ENCODE measurements at regions not wholly inside any gene's neighbourhood (a gene's known extent, or its start where the extent isn't known, plus 50 kb on each side); places are given as distances from the start of the nearest gene placed in this dataset.

- DNase-seq (ENCODE audit: low spot score), result no peak
Observed at GRCh38 chrY:12981074-12981473, 76.4 kb downstream of the DDX3Y start.

GRCh38 chrY:12982249-12982829 is 77.7 kb downstream of the DDX3Y start:
- Histone ChIP-seq H3K4me1 (ENCODE audit: insufficient read depth, low read length, poor library complexity, severe bottlenecking) (no peaks in the 10 kb centered on the region), H4K20me1 (ENCODE audit: insufficient read depth, low read length) (no peaks in the 10 kb centered on the region), H3K79me2 (ENCODE audit: insufficient read depth, low read depth, low read length) (no peaks in the 10 kb centered on the region), H3K9me3 (ENCODE audit: low read length) (no peaks in the 10 kb centered on the region), H3K4me2 (ENCODE audit: low read length) (no peak overlapping the region), H3K27ac (ENCODE audit: low read depth, low read length, poor library complexity, severe bottlenecking) (no peak overlapping the region), H3K4me3 (ENCODE audit: low read depth, low read length, poor library complexity, severe bottlenecking) (no peak overlapping the region), H3K36me3 (ENCODE audit: insufficient read depth, low read length) (no peaks in the 10 kb centered on the region), H3K9me2 (ENCODE audit: insufficient read depth, low read length) (no peaks in the 10 kb centered on the region), H2AFZ (ENCODE audit: low read length) (no peak overlapping the region)
- TF ChIP-seq CTCF (conservative IDR thresholded peaks at IDR 0.05; ENCODE audit: low read length) (no peak), EZH2phosphoT487 (IDR thresholded peaks at IDR 0.05; ENCODE audit: borderline replicate concordance, low read depth, low read length) (no peak)
- ChIA-PET CTCF (ENCODE audit: unreplicated experiment) (no interaction called here), POLR2A (no interaction called here)
- DNase-seq (ENCODE audit: low spot score), result no peak
- no TSS peak for BruUV-seq (replicated peaks)
- intact Hi-C loops (cut with micrococcal nuclease; ENCODE audit: unreplicated experiment), result no loop called here

More at GRCh38 chrY:12981074-12981473, 76.4 kb downstream of the DDX3Y start:
- Histone ChIP-seq H3K4me3 (ENCODE audit: low read depth, low read length, poor library complexity, severe bottlenecking) (no peak overlapping the region), H3K36me3 (ENCODE audit: insufficient read depth, low read length) (no peaks in the 10 kb centered on the region), H3K9me2 (ENCODE audit: insufficient read depth, low read length) (no peaks in the 10 kb centered on the region), H3K27ac (ENCODE audit: low read depth, low read length, poor library complexity, severe bottlenecking) (no peak overlapping the region), H3K4me1 (ENCODE audit: insufficient read depth, low read length, poor library complexity, severe bottlenecking) (no peaks in the 10 kb centered on the region), H2AFZ (ENCODE audit: low read length) (no peak overlapping the region), H3K9me3 (ENCODE audit: low read length) (no peaks in the 10 kb centered on the region), H4K20me1 (ENCODE audit: insufficient read depth, low read length) (no peaks in the 10 kb centered on the region), H3K4me2 (ENCODE audit: low read length) (no peak overlapping the region), H3K79me2 (ENCODE audit: insufficient read depth, low read depth, low read length) (no peaks in the 10 kb centered on the region)
- no TSS peak for BruUV-seq (replicated peaks)
- ChIA-PET POLR2A (interaction anchor here (0.6 kb wide), 1 partner anchor 1699 kb away, joined by 3 read pairs; no protein-coding TSS in a partner anchor), CTCF (ENCODE audit: unreplicated experiment) (no interaction called here)
- intact Hi-C loops (cut with micrococcal nuclease; ENCODE audit: unreplicated experiment), result no loop called here
- TF ChIP-seq EZH2phosphoT487 (IDR thresholded peaks at IDR 0.05; ENCODE audit: borderline replicate concordance, low read depth, low read length), result no peak
- TF ChIP-seq CTCF (conservative IDR thresholded peaks at IDR 0.05; ENCODE audit: low read length), result no peak

- H2AFZ ChIP-seq (ENCODE audit: low read length), result no peak overlapping the region
- no peak overlapping the region for H3K4me3 ChIP-seq (ENCODE audit: low read depth, low read length, poor library complexity, severe bottlenecking)
- intact Hi-C loops (cut with micrococcal nuclease; ENCODE audit: unreplicated experiment), result no loop called here
- DNase-seq (ENCODE audit: low spot score), result no peak
- no peaks in the 10 kb centered on the region for H3K36me3 ChIP-seq (ENCODE audit: insufficient read depth, low read length)
- no peaks in the 10 kb centered on the region for H3K79me2 ChIP-seq (ENCODE audit: insufficient read depth, low read depth, low read length)
- TF ChIP-seq CTCF (conservative IDR thresholded peaks at IDR 0.05; ENCODE audit: low read length), result no peak
- no peak for TF ChIP-seq EZH2phosphoT487 (IDR thresholded peaks at IDR 0.05; ENCODE audit: borderline replicate concordance, low read depth, low read length)
- CTCF ChIA-PET (ENCODE audit: unreplicated experiment), result no interaction called here
- H3K4me1 ChIP-seq (ENCODE audit: insufficient read depth, low read length, poor library complexity, severe bottlenecking), result no peaks in the 10 kb centered on the region
- no peak overlapping the region for H3K27ac ChIP-seq (ENCODE audit: low read depth, low read length, poor library complexity, severe bottlenecking)
- no peaks in the 10 kb centered on the region for H3K9me2 ChIP-seq (ENCODE audit: insufficient read depth, low read length)
- BruUV-seq (replicated peaks), result no TSS peak
- H3K9me3 ChIP-seq (ENCODE audit: low read length), result no peaks in the 10 kb centered on the region
- H3K4me2 ChIP-seq (ENCODE audit: low read length), result no peak overlapping the region
- H4K20me1 ChIP-seq (ENCODE audit: insufficient read depth, low read length), result no peaks in the 10 kb centered on the region
- POLR2A ChIA-PET, result no interaction called here
Observed at GRCh38 chrY:12984637-12985344, 80.1 kb downstream of the DDX3Y start.

Data from OCI-LY7 (cell line).